ENCODE measurements at regions not wholly inside any gene's neighbourhood (a gene's known extent, or its start where the extent isn't known, plus 50 kb on each side); places are given as distances from the start of the nearest gene placed in this dataset.

- no peak for DNase-seq
- Mint-ChIP-seq H3K27ac (no peak overlapping the region), H3K36me3 (no peaks in the 10 kb centered on the region), H3K4me3 (no peak overlapping the region), H3K4me1 (peaks cover 6% of the 10 kb centered on the region), H3K27me3 (peaks cover 16% of the 10 kb centered on the region), H3K9me3 (ENCODE audit: low read depth) (no peaks in the 10 kb centered on the region)
- CTCF ChIA-PET, result interaction anchor here (1.1 kb wide), 1 partner anchor 87 kb away, joined by 5 read pairs; no protein-coding TSS in a partner anchor
- no peak for ATAC-seq
Measured at GRCh38 chr12:11946161-11946560, 124.6 kb upstream of the BCL2L14 start.

- no peaks in the 10 kb centered on the region for H3K9me3 Mint-ChIP-seq (ENCODE audit: low read depth)
- H3K4me3 Mint-ChIP-seq, result no peak overlapping the region
- peaks cover 16% of the 10 kb centered on the region for H3K27me3 Mint-ChIP-seq
- DNase-seq (no peak), ATAC-seq (no peak)
- no peaks in the 10 kb centered on the region for H3K36me3 Mint-ChIP-seq
- H3K27ac Mint-ChIP-seq, result no peak overlapping the region
- CTCF ChIA-PET, result interaction anchor here (1.1 kb wide), 1 partner anchor 86 kb away, joined by 5 read pairs; no protein-coding TSS in a partner anchor
- peaks cover 3% of the 10 kb centered on the region for H3K4me1 Mint-ChIP-seq
Measured at GRCh38 chr12:11947213-11947612, 123.5 kb upstream of the BCL2L14 start.

GRCh38 chr12:11949738-11950411, 120.9 kb upstream of the BCL2L14 start:
- ATAC-seq, result no peak
- H3K4me3 Mint-ChIP-seq, result no peak overlapping the region
- no peak overlapping the region for H3K27ac Mint-ChIP-seq
- H3K27me3 Mint-ChIP-seq, result peaks cover 16% of the 10 kb centered on the region
- CTCF ChIA-PET, result interaction anchor here (0.9 to 1.5 kb wide), 2 partner anchors 9 to 32 kb away, joined by 3 to 5 read pairs; no protein-coding TSS in a partner anchor
- H3K4me1 Mint-ChIP-seq, result peaks cover 20% of the 10 kb centered on the region
- H3K36me3 Mint-ChIP-seq, result no peaks in the 10 kb centered on the region
- DNase-seq, result no peak
- no peaks in the 10 kb centered on the region for H3K9me3 Mint-ChIP-seq (ENCODE audit: low read depth)

- Mint-ChIP-seq H3K27ac (no peak overlapping the region), H3K36me3 (peaks cover under 1% of the 10 kb centered on the region), H3K27me3 (peaks cover 17% of the 10 kb centered on the region), H3K9me3 (ENCODE audit: low read depth) (no peaks in the 10 kb centered on the region), H3K4me1 (peaks cover 27% of the 10 kb centered on the region), H3K4me3 (no peak overlapping the region)
- DNase-seq (no peak), ATAC-seq (no peak)
- CTCF ChIA-PET, result interaction anchor here (1.0 to 1.5 kb wide), 2 partner anchors 7 to 219 kb away, joined by 3 to 5 read pairs; no protein-coding TSS in a partner anchor
Measured at GRCh38 chr12:11951209-11951608, 119.5 kb upstream of the BCL2L14 start.

GRCh38 chr12:11953523-11953922, 117.2 kb upstream of the BCL2L14 start:
- Mint-ChIP-seq H3K27ac (peak overlapping the region; percentile 76), H3K36me3 (peaks cover 3% of the 10 kb centered on the region), H3K9me3 (ENCODE audit: low read depth) (no peaks in the 10 kb centered on the region), H3K27me3 (peaks cover 18% of the 10 kb centered on the region), H3K4me1 (peaks cover 31% of the 10 kb centered on the region), H3K4me3 (no peak overlapping the region)
- DNase-seq (no peak), ATAC-seq (no peak)
- CTCF ChIA-PET, result interaction anchor here (0.9 to 1.8 kb wide), 2 partner anchors 9 to 54 kb away, joined by 3 to 4 read pairs; no protein-coding TSS in a partner anchor

GRCh38 chr12:11954181-11954580, 116.6 kb upstream of the BCL2L14 start:
- CTCF ChIA-PET, result interaction anchor here (1.1 to 1.8 kb wide), 3 partner anchors 10 to 79 kb away, joined by 4 to 7 read pairs (median 4); no protein-coding TSS in a partner anchor
- ATAC-seq, result peak; percentile 55
- peak overlapping the region; percentile 76 for H3K27ac Mint-ChIP-seq
- H3K27me3 Mint-ChIP-seq, result peaks cover 15% of the 10 kb centered on the region
- peak; percentile 54 for DNase-seq
- H3K4me1 Mint-ChIP-seq, result peaks cover 38% of the 10 kb centered on the region
- no peak overlapping the region for H3K4me3 Mint-ChIP-seq
- H3K36me3 Mint-ChIP-seq, result peaks cover 3% of the 10 kb centered on the region
- no peaks in the 10 kb centered on the region for H3K9me3 Mint-ChIP-seq (ENCODE audit: low read depth)

GRCh38 chr12:11958221-11959091, 112.3 kb upstream of the BCL2L14 start:
- Mint-ChIP-seq H3K27me3 (peaks cover 6% of the 10 kb centered on the region), H3K4me3 (peak overlapping the region; percentile 23), H3K4me1 (peaks cover 44% of the 10 kb centered on the region), H3K9me3 (ENCODE audit: low read depth) (no peaks in the 10 kb centered on the region), H3K36me3 (peaks cover 3% of the 10 kb centered on the region), H3K27ac (peak overlapping the region; percentile 87)
- peak; percentile 86 for ATAC-seq
- CTCF ChIA-PET, result interaction anchor here (1.0 to 1.9 kb wide), 3 partner anchors 8 to 75 kb away, joined by 5 to 7 read pairs (median 6); no protein-coding TSS in a partner anchor
- peak; percentile 81 for DNase-seq

GRCh38 chr12:11959117-11959823, 111.5 kb upstream of the BCL2L14 start:
- H3K9me3 Mint-ChIP-seq (ENCODE audit: low read depth), result no peaks in the 10 kb centered on the region
- H3K4me1 Mint-ChIP-seq, result peaks cover 36% of the 10 kb centered on the region
- peak overlapping the region; percentile 8 for H3K4me3 Mint-ChIP-seq
- peak overlapping the region; percentile 87 for H3K27ac Mint-ChIP-seq
- peaks cover 3% of the 10 kb centered on the region for H3K36me3 Mint-ChIP-seq
- peaks cover 6% of the 10 kb centered on the region for H3K27me3 Mint-ChIP-seq
- DNase-seq (no peak), ATAC-seq (peak; percentile 17)
- CTCF ChIA-PET, result interaction anchor here (1.0 to 1.9 kb wide), 3 partner anchors 9 to 74 kb away, joined by 5 to 7 read pairs (median 6); no protein-coding TSS in a partner anchor

- Mint-ChIP-seq H3K27ac (no peak overlapping the region), H3K36me3 (peaks cover 4% of the 10 kb centered on the region), H3K4me3 (no peak overlapping the region), H3K27me3 (peaks cover 6% of the 10 kb centered on the region), H3K9me3 (ENCODE audit: low read depth) (no peaks in the 10 kb centered on the region), H3K4me1 (peaks cover 26% of the 10 kb centered on the region)
- CTCF ChIA-PET, result interaction anchor here (1.0 kb wide), 1 partner anchor 9 kb away, joined by 4 read pairs; no protein-coding TSS in a partner anchor
- no peak for DNase-seq
- ATAC-seq, result no peak
Measured at GRCh38 chr12:11960646-11961045, 110.1 kb upstream of the BCL2L14 start.

GRCh38 chr12:11961686-11962085, 109.1 kb upstream of the BCL2L14 start:
- Mint-ChIP-seq H3K36me3 (peaks cover 3% of the 10 kb centered on the region), H3K4me1 (peaks cover 24% of the 10 kb centered on the region), H3K27me3 (peaks cover 2% of the 10 kb centered on the region), H3K4me3 (no peak overlapping the region), H3K9me3 (ENCODE audit: low read depth) (no peaks in the 10 kb centered on the region), H3K27ac (no peak overlapping the region)
- CTCF ChIA-PET, result interaction anchor here (1.1 kb wide), 1 partner anchor 20 kb away, joined by 4 read pairs; no protein-coding TSS in a partner anchor
- DNase-seq (no peak), ATAC-seq (no peak)

- CTCF ChIA-PET, result no interaction called here
- Mint-ChIP-seq H3K9me3 (ENCODE audit: low read depth) (no peaks in the 10 kb centered on the region), H3K27me3 (no peaks in the 10 kb centered on the region), H3K4me3 (no peak overlapping the region), H3K27ac (no peak overlapping the region), H3K4me1 (peaks cover 23% of the 10 kb centered on the region), H3K36me3 (peaks cover 5% of the 10 kb centered on the region)
- no peak for DNase-seq
- no peak for ATAC-seq
Measured at GRCh38 chr12:11962860-11963259, 107.9 kb upstream of the BCL2L14 start.

- Mint-ChIP-seq H3K36me3 (peaks cover 3% of the 10 kb centered on the region), H3K4me3 (no peak overlapping the region), H3K4me1 (peaks cover 12% of the 10 kb centered on the region), H3K27me3 (no peaks in the 10 kb centered on the region), H3K9me3 (ENCODE audit: low read depth) (no peaks in the 10 kb centered on the region), H3K27ac (no peak overlapping the region)
- DNase-seq (no peak), ATAC-seq (no peak)
- CTCF ChIA-PET, result interaction anchor here (0.9 to 1.0 kb wide), 2 partner anchors 45 to 69 kb away, joined by 4 to 8 read pairs; no protein-coding TSS in a partner anchor
Measured at GRCh38 chr12:11963841-11964471, 106.8 kb upstream of the BCL2L14 start.
